Activated B cell treated with CpG ODN at 0.5 μM for 24 hours (primary cell): ENCODE measurements at regions not wholly inside any gene's neighbourhood (a gene's known extent, or its start where the extent isn't known, plus 50 kb on each side); places are given as distances from the start of the nearest gene placed in this dataset.
"Not testable (repeated sequence)": the region's sequence is repeated elsewhere in the genome, so short reads cannot be mapped to it uniquely, and the experiment has no call there.

ENCODE experiments used
- ATAC-seq: fragments of 200-7000 bp; cut with Tn5 transposase; one replicate; pipeline ENCODE4 v1.10.0; 2021; ENCODE audit warnings: low read depth, mild to moderate bottlenecking, moderate library complexity
- CTCF ChIA-PET: fragments of 350-600 bp; sonication (Branson Sonifier 250); formaldehyde crosslinking; loops from one replicate; lab custom pipeline; 2021; ENCODE audit warnings: antibody characterized with exemption; lab: Charles Lee
- POLR2A ChIA-PET: fragments of 350-600 bp; sonication (Branson Sonifier 250); formaldehyde crosslinking; loops from one replicate; lab custom pipeline; 2021; ENCODE audit warnings: antibody characterized with exemption; lab: Charles Lee
- DNase-seq: peaks from one replicate; pipeline ENCODE4 v3.0.0; 2022
- H3K27ac Mint-ChIP-seq: one replicate; pipeline ENCODE4 v1.8.0; 2020; ENCODE audit warnings: mixed read lengths
- H3K27me3 Mint-ChIP-seq: one replicate; pipeline ENCODE4 v1.8.0; 2021; ENCODE audit warnings: mixed read lengths
- H3K36me3 Mint-ChIP-seq: one replicate; pipeline ENCODE4 v1.8.0; 2021; ENCODE audit warnings: low read depth, mixed read lengths
- H3K4me1 Mint-ChIP-seq: one replicate; pipeline ENCODE4 v1.8.0; 2021; ENCODE audit warnings: mixed read lengths
- H3K4me3 Mint-ChIP-seq: one replicate; pipeline ENCODE4 v1.8.0; 2020; ENCODE audit warnings: mild to moderate bottlenecking, mixed read lengths
- H3K9me3 Mint-ChIP-seq: one replicate; pipeline ENCODE4 v1.8.0; 2020; ENCODE audit warnings: mixed read lengths
- intact Hi-C: fragments of 100-400 bp; cut with micrococcal nuclease; formaldehyde crosslinking; loops from one replicate; pipeline ENCODE4 v1.15.1; 2024
- TF ChIP-seq, protein P1 (sequence below): fragments of 200-600 bp; IDR thresholded peaks from one replicate; pipeline ENCODE4 v1.8.0; 2022; ENCODE audit warnings: antibody characterized with exemption, mild to moderate bottlenecking

DNA sequence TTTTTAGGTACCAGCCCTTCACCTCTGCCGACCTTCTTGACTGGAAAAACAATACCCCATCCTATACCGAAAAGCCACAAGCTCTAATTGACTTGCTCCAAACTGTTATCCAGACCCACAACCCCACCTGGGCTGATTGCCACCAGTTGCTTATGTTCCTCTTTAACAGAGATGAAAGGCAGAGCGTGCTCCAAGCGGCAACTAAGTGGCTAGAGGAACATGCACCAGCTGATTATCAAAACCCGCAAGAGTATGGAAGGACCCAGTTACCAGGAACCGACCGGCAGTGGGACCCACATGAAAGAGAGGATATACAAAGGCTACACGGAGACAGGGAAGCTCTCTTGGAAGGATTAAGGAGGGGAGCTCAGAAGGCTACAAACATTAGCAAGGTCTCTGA lies 86.1 kb upstream of the TANC1 start:
- Mint-ChIP-seq H3K27me3 (peaks cover 8% of the 10 kb centered on the region), H3K36me3 (no peaks in the 10 kb centered on the region), H3K4me3 (no peak overlapping the region), H3K9me3 (no peaks in the 10 kb centered on the region), H3K4me1 (no peaks in the 10 kb centered on the region), H3K27ac (no peak overlapping the region)
- no peak for ATAC-seq
- ChIA-PET CTCF (no interaction called here), POLR2A (no interaction called here)
- intact Hi-C loops: loop anchor here (5.0 kb wide), 1 partner anchor 1650 kb away; no protein-coding TSS in a partner anchor
- DNase-seq: no peak
- TF ChIP-seq, protein P1, sequence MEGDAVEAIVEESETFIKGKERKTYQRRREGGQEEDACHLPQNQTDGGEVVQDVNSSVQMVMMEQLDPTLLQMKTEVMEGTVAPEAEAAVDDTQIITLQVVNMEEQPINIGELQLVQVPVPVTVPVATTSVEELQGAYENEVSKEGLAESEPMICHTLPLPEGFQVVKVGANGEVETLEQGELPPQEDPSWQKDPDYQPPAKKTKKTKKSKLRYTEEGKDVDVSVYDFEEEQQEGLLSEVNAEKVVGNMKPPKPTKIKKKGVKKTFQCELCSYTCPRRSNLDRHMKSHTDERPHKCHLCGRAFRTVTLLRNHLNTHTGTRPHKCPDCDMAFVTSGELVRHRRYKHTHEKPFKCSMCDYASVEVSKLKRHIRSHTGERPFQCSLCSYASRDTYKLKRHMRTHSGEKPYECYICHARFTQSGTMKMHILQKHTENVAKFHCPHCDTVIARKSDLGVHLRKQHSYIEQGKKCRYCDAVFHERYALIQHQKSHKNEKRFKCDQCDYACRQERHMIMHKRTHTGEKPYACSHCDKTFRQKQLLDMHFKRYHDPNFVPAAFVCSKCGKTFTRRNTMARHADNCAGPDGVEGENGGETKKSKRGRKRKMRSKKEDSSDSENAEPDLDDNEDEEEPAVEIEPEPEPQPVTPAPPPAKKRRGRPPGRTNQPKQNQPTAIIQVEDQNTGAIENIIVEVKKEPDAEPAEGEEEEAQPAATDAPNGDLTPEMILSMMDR: no peak

DNA sequence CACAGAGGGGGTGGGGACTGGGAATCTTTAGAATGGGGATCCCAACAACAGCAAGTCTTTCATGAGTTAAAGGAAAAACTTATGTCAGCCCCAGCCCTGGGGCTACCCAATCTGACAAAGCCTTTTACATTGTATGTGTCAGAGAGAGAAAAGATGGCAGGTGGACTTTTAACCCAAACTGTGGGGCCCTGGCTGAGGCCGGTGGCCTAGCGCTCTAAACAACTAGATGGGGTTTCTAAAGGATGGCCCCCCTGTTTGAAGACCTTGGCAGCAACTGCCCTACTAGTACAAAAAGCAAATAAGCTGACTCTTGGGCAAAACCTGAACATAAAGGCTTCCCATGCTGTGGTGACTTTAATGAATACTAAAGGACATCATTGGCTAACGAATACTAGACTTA lies 83.9 kb upstream of the TANC1 start:
- H3K4me1 Mint-ChIP-seq, DNase-seq, H3K27ac Mint-ChIP-seq, POLR2A ChIA-PET, H3K4me3 Mint-ChIP-seq, H3K27me3 Mint-ChIP-seq, H3K36me3 Mint-ChIP-seq, H3K9me3 Mint-ChIP-seq, ATAC-seq, CTCF ChIA-PET: not testable (repeated sequence)
- intact Hi-C loops: loop anchor here (5.0 kb wide), 1 partner anchor 1652 kb away; no protein-coding TSS in a partner anchor

DNA sequence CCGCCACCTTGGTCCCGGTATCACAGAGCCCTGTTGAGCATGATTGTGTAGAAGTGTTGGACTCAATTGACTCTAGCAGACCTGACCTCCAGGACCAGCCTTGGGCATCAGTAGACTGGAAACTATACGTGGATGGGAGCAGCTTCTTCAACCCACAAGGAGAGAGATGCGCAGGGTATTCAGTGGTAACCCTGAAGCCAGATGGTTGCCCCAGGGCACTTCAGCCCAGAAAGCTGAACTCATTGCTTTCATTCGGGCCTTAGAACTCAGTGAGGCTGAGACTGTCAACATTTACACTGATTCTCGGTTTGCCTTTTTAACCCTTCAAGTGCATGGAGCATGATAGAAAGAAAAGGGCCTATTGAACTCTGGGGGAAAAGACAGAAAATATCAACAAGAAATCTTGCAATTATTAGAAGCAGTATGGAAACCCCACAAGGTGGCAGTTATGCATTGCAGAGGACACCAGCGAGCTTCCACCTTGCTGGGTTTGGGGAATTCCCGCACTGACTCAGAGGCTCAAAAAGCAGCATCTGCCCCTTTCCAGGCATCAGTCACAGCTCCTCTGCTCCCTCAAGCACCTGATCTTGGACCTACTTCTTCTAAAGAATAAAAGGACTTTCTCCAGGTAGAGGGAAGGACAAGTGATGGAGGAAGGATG lies 83.3 kb upstream of the TANC1 start:
- H3K9me3 Mint-ChIP-seq, H3K27me3 Mint-ChIP-seq, CTCF ChIA-PET, POLR2A ChIA-PET, H3K4me3 Mint-ChIP-seq, intact Hi-C loops, H3K27ac Mint-ChIP-seq, H3K36me3 Mint-ChIP-seq, H3K4me1 Mint-ChIP-seq, DNase-seq, ATAC-seq: not testable (repeated sequence)

DNA sequence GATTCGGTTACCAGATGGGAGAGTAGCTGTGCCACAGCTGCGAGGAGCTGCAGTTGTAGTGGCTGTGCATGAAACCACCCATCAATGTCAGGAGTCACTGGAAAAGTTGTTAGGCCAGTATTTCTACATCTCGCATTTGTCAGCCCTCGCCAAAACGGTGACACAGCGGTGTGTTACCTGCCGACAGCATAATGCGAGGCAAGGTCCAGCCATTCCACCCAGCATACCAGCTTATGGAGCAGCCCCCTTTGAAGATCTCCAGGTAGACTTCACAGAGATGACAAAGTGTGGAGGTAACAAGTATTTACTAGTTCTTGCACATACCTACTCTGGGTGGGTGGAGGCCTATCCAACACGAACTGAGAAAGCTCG lies 82.8 kb upstream of the TANC1 start:
- H3K36me3 Mint-ChIP-seq, H3K27me3 Mint-ChIP-seq, H3K4me3 Mint-ChIP-seq, H3K9me3 Mint-ChIP-seq, intact Hi-C loops, H3K27ac Mint-ChIP-seq, ATAC-seq, CTCF ChIA-PET, H3K4me1 Mint-ChIP-seq, DNase-seq, POLR2A ChIA-PET: not testable (repeated sequence)

DNA sequence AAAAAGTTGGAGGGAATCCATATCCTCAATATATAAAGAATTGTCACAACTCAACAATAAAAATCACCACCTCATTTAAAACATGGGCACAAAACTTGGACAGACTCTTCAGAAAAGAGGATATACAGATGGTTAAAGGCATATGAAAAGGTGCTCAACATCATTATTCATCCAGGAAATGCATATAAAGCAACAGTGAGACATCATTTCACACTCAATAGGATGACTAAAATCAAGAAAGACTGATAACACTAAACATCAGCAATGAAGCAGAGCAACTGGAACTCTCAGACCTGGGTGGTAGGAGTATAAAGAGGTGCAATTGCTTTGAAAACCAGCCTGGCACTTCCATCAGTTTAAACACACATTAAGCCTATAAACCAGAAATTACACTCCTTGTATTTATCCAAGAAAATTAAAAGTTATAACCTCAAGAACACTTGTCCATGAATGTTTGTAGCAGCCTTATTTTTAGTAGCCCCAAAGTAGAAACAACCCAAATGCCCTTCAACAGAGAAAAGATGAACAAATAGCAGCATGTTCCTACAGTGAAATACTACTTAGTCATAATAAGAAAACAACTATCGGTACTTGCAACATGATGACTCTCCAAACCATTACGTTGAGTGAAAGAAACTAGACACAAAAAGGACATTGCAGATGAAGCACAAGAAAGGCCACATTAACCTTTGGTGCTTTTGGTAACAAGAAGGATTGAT lies 79.1 kb upstream of the TANC1 start:
- H3K9me3 Mint-ChIP-seq: no peaks in the 10 kb centered on the region

DNA sequence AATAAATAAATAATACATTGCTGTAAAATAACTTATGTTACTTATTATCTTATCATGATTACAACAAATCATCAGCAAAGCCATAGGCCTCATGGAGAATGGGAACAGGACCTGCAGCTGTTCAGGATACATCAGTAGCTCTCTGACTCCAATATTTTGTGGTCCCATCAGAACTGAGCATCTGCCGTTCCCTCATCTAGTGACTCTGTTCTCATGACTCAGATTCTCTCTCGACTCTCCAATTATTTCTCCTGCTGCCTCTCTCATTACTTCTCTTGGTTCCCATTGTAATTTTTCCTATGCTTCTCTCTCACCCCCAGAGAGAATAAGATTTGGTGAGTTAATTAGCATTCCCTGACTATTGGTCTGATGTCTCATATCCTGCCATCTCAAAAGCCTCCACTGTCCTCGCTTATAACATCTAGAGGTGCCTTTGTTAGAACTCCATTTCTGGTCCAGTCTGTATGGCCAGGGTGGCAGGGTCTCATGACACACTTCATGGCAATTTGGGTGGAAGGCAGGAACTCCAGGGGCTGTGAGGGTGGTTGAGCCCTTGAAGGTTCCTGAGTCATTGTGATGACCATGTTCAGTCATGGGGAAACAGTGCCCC lies 78.0 kb upstream of the TANC1 start:
- TF ChIP-seq, protein P1: no peak
- intact Hi-C loops: no loop called here
- no peak for DNase-seq
- Mint-ChIP-seq H3K27me3 (peaks cover 13% of the 10 kb centered on the region), H3K4me3 (no peak overlapping the region), H3K9me3 (no peaks in the 10 kb centered on the region), H3K4me1 (no peaks in the 10 kb centered on the region), H3K27ac (no peak overlapping the region), H3K36me3 (no peaks in the 10 kb centered on the region)
- ATAC-seq: no peak
- ChIA-PET POLR2A (no interaction called here), CTCF (no interaction called here)

More for the DNA sequence above, 79.1 kb upstream of the TANC1 start:
- ATAC-seq: no peak
- TF ChIP-seq, protein P1: no peak
- Mint-ChIP-seq H3K27ac (no peak overlapping the region), H3K4me1 (no peaks in the 10 kb centered on the region), H3K4me3 (no peak overlapping the region), H3K27me3 (peaks cover 13% of the 10 kb centered on the region), H3K36me3 (no peaks in the 10 kb centered on the region)
- intact Hi-C loops: no loop called here
- CTCF ChIA-PET: no interaction called here
- no peak for DNase-seq
- POLR2A ChIA-PET: no interaction called here
